PC-3 (cell line): ENCODE measurements at regions not wholly inside any gene's neighbourhood (a gene's known extent, or its start where the extent isn't known, plus 50 kb on each side); places are given as distances from the start of the nearest gene placed in this dataset.

ENCODE experiments used
- EZH2phosphoT487 ChIP-seq: fragments of 300-600 bp; sonication (generic); IDR thresholded peaks from 2 replicates; pipeline ENCODE4 v1.6.1; 2018; ENCODE audit warnings: mild to moderate bottlenecking, antibody characterized with exemption, low read length, borderline replicate concordance
- TF ChIP-seq, protein P1 (sequence below): fragments of 300-600 bp; sonication (generic); conservative IDR thresholded peaks from 2 replicates; pipeline ENCODE4 v1.5.1; 2017; ENCODE audit warnings: antibody characterized with exemption, low read depth, mild to moderate bottlenecking, low read length

DNA sequence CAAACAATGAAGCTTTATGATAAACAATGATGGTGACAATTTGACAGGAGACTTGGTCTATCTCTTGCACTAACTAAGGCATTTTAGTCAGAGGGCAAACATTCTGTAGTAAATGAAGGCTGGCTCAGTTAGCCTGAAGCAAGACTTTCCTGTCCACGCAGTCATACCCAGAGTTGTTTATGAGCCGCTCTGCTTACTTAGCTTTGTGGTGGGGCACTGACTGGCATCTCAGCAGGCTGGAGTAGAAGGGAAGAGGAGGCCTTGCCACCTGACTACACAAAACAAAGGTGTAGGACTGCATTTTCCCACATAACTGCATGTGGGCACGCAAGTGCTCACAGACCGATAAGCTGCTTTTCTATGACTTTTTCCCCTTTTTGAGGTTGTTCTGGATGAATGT is 133.7 kb upstream of the EPB41L4A start:
- TF ChIP-seq EZH2phosphoT487 = no peak
- TF ChIP-seq, protein P1, sequence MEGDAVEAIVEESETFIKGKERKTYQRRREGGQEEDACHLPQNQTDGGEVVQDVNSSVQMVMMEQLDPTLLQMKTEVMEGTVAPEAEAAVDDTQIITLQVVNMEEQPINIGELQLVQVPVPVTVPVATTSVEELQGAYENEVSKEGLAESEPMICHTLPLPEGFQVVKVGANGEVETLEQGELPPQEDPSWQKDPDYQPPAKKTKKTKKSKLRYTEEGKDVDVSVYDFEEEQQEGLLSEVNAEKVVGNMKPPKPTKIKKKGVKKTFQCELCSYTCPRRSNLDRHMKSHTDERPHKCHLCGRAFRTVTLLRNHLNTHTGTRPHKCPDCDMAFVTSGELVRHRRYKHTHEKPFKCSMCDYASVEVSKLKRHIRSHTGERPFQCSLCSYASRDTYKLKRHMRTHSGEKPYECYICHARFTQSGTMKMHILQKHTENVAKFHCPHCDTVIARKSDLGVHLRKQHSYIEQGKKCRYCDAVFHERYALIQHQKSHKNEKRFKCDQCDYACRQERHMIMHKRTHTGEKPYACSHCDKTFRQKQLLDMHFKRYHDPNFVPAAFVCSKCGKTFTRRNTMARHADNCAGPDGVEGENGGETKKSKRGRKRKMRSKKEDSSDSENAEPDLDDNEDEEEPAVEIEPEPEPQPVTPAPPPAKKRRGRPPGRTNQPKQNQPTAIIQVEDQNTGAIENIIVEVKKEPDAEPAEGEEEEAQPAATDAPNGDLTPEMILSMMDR = no peak
